ENCODE measurements at regions not wholly inside any gene's neighbourhood (a gene's known extent, or its start where the extent isn't known, plus 50 kb on each side); places are given as distances from the start of the nearest gene placed in this dataset.

- TF ChIP-seq, protein P1, sequence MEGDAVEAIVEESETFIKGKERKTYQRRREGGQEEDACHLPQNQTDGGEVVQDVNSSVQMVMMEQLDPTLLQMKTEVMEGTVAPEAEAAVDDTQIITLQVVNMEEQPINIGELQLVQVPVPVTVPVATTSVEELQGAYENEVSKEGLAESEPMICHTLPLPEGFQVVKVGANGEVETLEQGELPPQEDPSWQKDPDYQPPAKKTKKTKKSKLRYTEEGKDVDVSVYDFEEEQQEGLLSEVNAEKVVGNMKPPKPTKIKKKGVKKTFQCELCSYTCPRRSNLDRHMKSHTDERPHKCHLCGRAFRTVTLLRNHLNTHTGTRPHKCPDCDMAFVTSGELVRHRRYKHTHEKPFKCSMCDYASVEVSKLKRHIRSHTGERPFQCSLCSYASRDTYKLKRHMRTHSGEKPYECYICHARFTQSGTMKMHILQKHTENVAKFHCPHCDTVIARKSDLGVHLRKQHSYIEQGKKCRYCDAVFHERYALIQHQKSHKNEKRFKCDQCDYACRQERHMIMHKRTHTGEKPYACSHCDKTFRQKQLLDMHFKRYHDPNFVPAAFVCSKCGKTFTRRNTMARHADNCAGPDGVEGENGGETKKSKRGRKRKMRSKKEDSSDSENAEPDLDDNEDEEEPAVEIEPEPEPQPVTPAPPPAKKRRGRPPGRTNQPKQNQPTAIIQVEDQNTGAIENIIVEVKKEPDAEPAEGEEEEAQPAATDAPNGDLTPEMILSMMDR (conservative IDR thresholded peaks at IDR 0.05 in 1 of 2, IDR thresholded peaks at IDR 0.05 in 1 of 2; ENCODE audit: low read depth in 1 of 2, low read length in 2 of 2), result no peak
- no peak for TF ChIP-seq EZH2 (IDR thresholded peaks at IDR 0.05; ENCODE audit: low read length, missing control alignments)
Observed at GRCh38 chr4:136670265-136670664, 862.0 kb downstream of the PCDH18 start.

Data from fibroblast of lung (primary cell).